ENCODE measurements at regions not wholly inside any gene's neighbourhood (a gene's known extent, or its start where the extent isn't known, plus 50 kb on each side); places are given as distances from the start of the nearest gene placed in this dataset.

GRCh38 chr2:222804351-222804750, 56.5 kb upstream of the ACSL3 start:
- no peak overlapping the region for H3K4me3 ChIP-seq
- H3K4me1 ChIP-seq (ENCODE audit: control insufficient read depth in 1 of 2, low read depth in 2 of 2) = no peaks in the 10 kb centered on the region
- no peaks in the 10 kb centered on the region for H3K36me3 ChIP-seq
- no peak for TF ChIP-seq CTCF (IDR thresholded peaks at IDR 0.05)
- DNase-seq (ENCODE audit: low spot score) = no peak
- no peak overlapping the region for H3K27ac ChIP-seq
- no peaks in the 10 kb centered on the region for H3K9me3 ChIP-seq
- no peaks in the 10 kb centered on the region for H3K27me3 ChIP-seq (replicated peaks; ENCODE audit: insufficient read depth)
- ATAC-seq (ENCODE audit: insufficient number of reproducible peaks, low FRiP score, low read depth) = no peak

- Histone ChIP-seq H3K4me1 (ENCODE audit: control insufficient read depth in 1 of 2, low read depth in 2 of 2) (no peaks in the 10 kb centered on the region), H3K36me3 (no peaks in the 10 kb centered on the region), H3K4me3 (no peak overlapping the region), H3K27me3 (replicated peaks; ENCODE audit: insufficient read depth) (no peaks in the 10 kb centered on the region), H3K9me3 (no peaks in the 10 kb centered on the region), H3K27ac (no peak overlapping the region)
- TF ChIP-seq CTCF (IDR thresholded peaks at IDR 0.05) = no peak
- DNase-seq (ENCODE audit: low spot score) = no peak
- no peak for ATAC-seq (ENCODE audit: insufficient number of reproducible peaks, low FRiP score, low read depth)
These were observed 55.1 kb upstream of the ACSL3 start for GRCh38 chr2:222805591-222806304.

GRCh38 chr2:222806526-222807137, 54.2 kb upstream of the ACSL3 start:
- ATAC-seq (ENCODE audit: insufficient number of reproducible peaks, low FRiP score, low read depth) = no peak
- no peak overlapping the region for H3K4me3 ChIP-seq
- no peak for TF ChIP-seq CTCF (IDR thresholded peaks at IDR 0.05)
- no peaks in the 10 kb centered on the region for H3K36me3 ChIP-seq
- no peaks in the 10 kb centered on the region for H3K27me3 ChIP-seq (replicated peaks; ENCODE audit: insufficient read depth)
- H3K9me3 ChIP-seq = no peaks in the 10 kb centered on the region
- DNase-seq (ENCODE audit: low spot score) = no peak
- no peak overlapping the region for H3K27ac ChIP-seq
- H3K4me1 ChIP-seq (ENCODE audit: control insufficient read depth in 1 of 2, low read depth in 2 of 2) = no peaks in the 10 kb centered on the region

GRCh38 chr2:222807431-222807830, 53.4 kb upstream of the ACSL3 start:
- ATAC-seq (ENCODE audit: insufficient number of reproducible peaks, low FRiP score, low read depth) (no peak), DNase-seq (ENCODE audit: low spot score) (no peak)
- TF ChIP-seq CTCF (IDR thresholded peaks at IDR 0.05) = no peak
- H3K36me3 ChIP-seq = no peaks in the 10 kb centered on the region
- no peaks in the 10 kb centered on the region for H3K27me3 ChIP-seq (replicated peaks; ENCODE audit: insufficient read depth)
- no peaks in the 10 kb centered on the region for H3K9me3 ChIP-seq
- H3K4me3 ChIP-seq = no peak overlapping the region
- no peak overlapping the region for H3K27ac ChIP-seq
- no peaks in the 10 kb centered on the region for H3K4me1 ChIP-seq (ENCODE audit: control insufficient read depth in 1 of 2, low read depth in 2 of 2)

- Histone ChIP-seq H3K27me3 (replicated peaks; ENCODE audit: insufficient read depth) (no peaks in the 10 kb centered on the region), H3K4me1 (ENCODE audit: control insufficient read depth in 1 of 2, low read depth in 2 of 2) (no peaks in the 10 kb centered on the region), H3K4me3 (no peak overlapping the region), H3K36me3 (no peaks in the 10 kb centered on the region), H3K27ac (no peak overlapping the region), H3K9me3 (no peaks in the 10 kb centered on the region)
- no peak for TF ChIP-seq CTCF (IDR thresholded peaks at IDR 0.05)
- ATAC-seq (ENCODE audit: insufficient number of reproducible peaks, low FRiP score, low read depth) = no peak
- DNase-seq (ENCODE audit: low spot score) = no peak
These were observed 51.3 kb upstream of the ACSL3 start for GRCh38 chr2:222809582-222809981.

Data from thoracic aorta (tissue), 2 donors.